ENCODE measurements at regions not wholly inside any gene's neighbourhood (a gene's known extent, or its start where the extent isn't known, plus 50 kb on each side); places are given as distances from the start of the nearest gene placed in this dataset.

DNA sequence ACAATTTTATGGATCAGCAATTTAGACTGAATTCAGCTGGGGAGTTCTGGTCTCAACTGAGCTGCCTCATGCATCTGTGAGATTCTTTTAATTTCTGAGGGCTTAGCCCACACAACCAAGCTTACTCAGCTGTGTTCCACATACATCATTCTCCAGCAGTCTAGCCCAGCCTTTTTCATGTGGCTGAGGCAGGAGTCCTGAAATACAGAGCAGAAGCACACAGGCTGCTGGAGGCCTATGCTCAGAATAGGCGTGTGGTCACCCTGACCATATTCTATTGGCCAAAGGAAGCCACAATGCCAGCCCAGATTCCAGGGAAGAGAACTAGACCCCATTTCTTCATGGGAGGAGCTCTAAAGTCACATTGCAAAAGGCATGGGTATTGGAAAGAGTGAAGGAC lies 72.3 kb upstream of the DHRS4 start:
- Histone ChIP-seq H3K36me3 (ENCODE audit: control insufficient read depth in 2 of 2, insufficient read depth in 1 of 2, low read length in 2 of 2) (no peaks in the 10 kb centered on the region), H3K4me3 (ENCODE audit: low read depth, low read length) (no peak overlapping the region), H3K27ac (ENCODE audit: extremely low read depth, low read depth, low read length) (no peak overlapping the region), H3K9me3 (ENCODE audit: control insufficient read depth, insufficient read depth, low read depth, low read length) (no peaks in the 10 kb centered on the region), H3K4me1 (ENCODE audit: control insufficient read depth, insufficient read depth, low read length) (no peaks in the 10 kb centered on the region; the same call in 1 of the 2 replicates)
- TF ChIP-seq ZEB2 (tag by site-specific recombination; IDR thresholded peaks at IDR 0.05) (no peak), ZNF585B (tag by site-specific recombination; IDR thresholded peaks at IDR 0.05) (no peak), ZNF629 (tag by site-specific recombination; IDR thresholded peaks at IDR 0.05) (no peak), ZNF76 (tag by site-specific recombination; IDR thresholded peaks at IDR 0.05; ENCODE audit: borderline replicate concordance, low read depth) (no peak), ZBTB48 (tag by site-specific recombination; IDR thresholded peaks at IDR 0.05) (no peak), ZNF677 (tag by site-specific recombination; IDR thresholded peaks at IDR 0.05) (no peak), ZNF777 (tag by site-specific recombination; IDR thresholded peaks at IDR 0.05; ENCODE audit: borderline replicate concordance) (no peak), ZNF747 (tag by site-specific recombination; IDR thresholded peaks at IDR 0.05) (no peak), BCL11B (tag by site-specific recombination; IDR thresholded peaks at IDR 0.05; ENCODE audit: low read depth) (no peak), ZNF404 (tag by site-specific recombination; IDR thresholded peaks at IDR 0.05) (no peak), ZNF132 (tag by site-specific recombination; IDR thresholded peaks at IDR 0.05; ENCODE audit: borderline replicate concordance) (no peak)
- TF ChIP-seq, protein P1, sequence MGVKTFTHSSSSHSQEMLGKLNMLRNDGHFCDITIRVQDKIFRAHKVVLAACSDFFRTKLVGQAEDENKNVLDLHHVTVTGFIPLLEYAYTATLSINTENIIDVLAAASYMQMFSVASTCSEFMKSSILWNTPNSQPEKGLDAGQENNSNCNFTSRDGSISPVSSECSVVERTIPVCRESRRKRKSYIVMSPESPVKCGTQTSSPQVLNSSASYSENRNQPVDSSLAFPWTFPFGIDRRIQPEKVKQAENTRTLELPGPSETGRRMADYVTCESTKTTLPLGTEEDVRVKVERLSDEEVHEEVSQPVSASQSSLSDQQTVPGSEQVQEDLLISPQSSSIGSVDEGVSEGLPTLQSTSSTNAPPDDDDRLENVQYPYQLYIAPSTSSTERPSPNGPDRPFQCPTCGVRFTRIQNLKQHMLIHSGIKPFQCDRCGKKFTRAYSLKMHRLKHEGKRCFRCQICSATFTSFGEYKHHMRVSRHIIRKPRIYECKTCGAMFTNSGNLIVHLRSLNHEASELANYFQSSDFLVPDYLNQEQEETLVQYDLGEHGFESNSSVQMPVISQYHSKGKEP (tag by site-specific recombination; IDR thresholded peaks at IDR 0.05), result no peak
- TF ChIP-seq, protein P2, sequence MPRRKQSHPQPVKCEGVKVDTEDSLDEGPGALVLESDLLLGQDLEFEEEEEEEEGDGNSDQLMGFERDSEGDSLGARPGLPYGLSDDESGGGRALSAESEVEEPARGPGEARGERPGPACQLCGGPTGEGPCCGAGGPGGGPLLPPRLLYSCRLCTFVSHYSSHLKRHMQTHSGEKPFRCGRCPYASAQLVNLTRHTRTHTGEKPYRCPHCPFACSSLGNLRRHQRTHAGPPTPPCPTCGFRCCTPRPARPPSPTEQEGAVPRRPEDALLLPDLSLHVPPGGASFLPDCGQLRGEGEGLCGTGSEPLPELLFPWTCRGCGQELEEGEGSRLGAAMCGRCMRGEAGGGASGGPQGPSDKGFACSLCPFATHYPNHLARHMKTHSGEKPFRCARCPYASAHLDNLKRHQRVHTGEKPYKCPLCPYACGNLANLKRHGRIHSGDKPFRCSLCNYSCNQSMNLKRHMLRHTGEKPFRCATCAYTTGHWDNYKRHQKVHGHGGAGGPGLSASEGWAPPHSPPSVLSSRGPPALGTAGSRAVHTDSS (tag by site-specific recombination; IDR thresholded peaks at IDR 0.05), result no peak
- ChIA-PET POLR2A (no interaction called here), CTCF (interaction anchor here (0.7 to 1.0 kb wide), 2 partner anchors 27 to 45 kb away, joined by 3 to 6 read pairs; no protein-coding TSS in a partner anchor)

DNA sequence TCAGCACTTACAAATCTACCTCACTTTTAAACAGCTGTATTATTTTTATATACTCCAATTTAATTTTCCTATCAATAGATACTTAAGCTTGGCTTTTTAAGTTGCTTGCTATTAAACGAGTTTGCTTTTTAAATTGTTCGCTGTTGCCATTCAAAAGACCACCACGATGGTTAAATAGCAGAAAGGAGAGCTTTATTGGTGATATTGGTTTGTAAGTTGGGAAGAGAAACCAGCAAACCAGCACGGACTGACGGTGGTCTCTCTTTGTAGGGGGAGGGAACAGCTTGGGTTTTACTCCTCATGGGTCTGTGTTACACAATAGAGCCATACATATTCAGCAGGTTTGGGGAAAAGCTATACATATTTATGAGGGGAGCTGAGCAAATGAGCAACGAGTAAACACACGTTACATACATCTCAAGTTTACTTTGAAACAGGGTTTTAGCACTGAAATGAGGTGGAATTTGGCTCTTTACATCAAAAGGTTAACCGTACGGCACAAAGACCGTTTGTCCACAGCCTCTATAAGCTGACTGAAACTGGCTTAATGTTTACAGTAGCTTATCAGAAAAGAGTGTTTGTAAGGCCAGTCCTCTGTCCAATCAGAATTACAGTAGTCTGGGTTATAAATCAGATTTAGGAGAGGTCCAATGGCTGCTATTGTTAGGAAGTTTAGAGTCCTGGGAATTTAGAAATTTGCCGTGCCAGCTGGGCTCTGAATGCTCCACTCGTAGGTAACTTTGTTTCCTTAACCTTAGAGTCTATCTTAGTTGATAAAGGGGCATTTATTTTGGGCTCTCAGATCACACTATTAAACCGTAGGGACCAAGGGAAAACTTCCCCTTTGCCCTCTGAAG lies 69.7 kb upstream of the DHRS4 start:
- no peaks in the 10 kb centered on the region; the same call in 1 of the 2 replicates for H3K4me1 ChIP-seq (ENCODE audit: control insufficient read depth, insufficient read depth, low read length)
- POLR2A ChIA-PET, result no interaction called here
- CTCF ChIA-PET, result interaction anchor here (1.0 to 1.9 kb wide), 4 partner anchors 10 to 252 kb away, joined by 3 to 6 read pairs (median 4); no protein-coding TSS in a partner anchor
- H3K4me3 ChIP-seq (ENCODE audit: low read depth, low read length), result no peak overlapping the region
- H3K36me3 ChIP-seq (ENCODE audit: control insufficient read depth in 2 of 2, insufficient read depth in 1 of 2, low read length in 2 of 2), result no peaks in the 10 kb centered on the region
- no peak overlapping the region for H3K27ac ChIP-seq (ENCODE audit: extremely low read depth, low read depth, low read length)
- no peak for TF ChIP-seq ZNF670 (tag by site-specific recombination; IDR thresholded peaks at IDR 0.05; ENCODE audit: low read depth)
- no peak for TF ChIP-seq SETDB1 (IDR thresholded peaks at IDR 0.05; ENCODE audit: insufficient read length, low read length)
- no peak for TF ChIP-seq ZNF658 (tag by site-specific recombination; IDR thresholded peaks at IDR 0.05)
- TF ChIP-seq ZBTB21 (tag by site-specific recombination; IDR thresholded peaks at IDR 0.05), result no peak
- TF ChIP-seq ZNF48 (tag by site-specific recombination; IDR thresholded peaks at IDR 0.05), result no peak
- TF ChIP-seq, protein P3, sequence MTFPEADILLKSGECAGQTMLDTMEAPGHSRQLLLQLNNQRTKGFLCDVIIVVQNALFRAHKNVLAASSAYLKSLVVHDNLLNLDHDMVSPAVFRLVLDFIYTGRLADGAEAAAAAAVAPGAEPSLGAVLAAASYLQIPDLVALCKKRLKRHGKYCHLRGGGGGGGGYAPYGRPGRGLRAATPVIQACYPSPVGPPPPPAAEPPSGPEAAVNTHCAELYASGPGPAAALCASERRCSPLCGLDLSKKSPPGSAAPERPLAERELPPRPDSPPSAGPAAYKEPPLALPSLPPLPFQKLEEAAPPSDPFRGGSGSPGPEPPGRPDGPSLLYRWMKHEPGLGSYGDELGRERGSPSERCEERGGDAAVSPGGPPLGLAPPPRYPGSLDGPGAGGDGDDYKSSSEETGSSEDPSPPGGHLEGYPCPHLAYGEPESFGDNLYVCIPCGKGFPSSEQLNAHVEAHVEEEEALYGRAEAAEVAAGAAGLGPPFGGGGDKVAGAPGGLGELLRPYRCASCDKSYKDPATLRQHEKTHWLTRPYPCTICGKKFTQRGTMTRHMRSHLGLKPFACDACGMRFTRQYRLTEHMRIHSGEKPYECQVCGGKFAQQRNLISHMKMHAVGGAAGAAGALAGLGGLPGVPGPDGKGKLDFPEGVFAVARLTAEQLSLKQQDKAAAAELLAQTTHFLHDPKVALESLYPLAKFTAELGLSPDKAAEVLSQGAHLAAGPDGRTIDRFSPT (tag by site-specific recombination; IDR thresholded peaks at IDR 0.05), result no peak
- TF ChIP-seq ZNF514 (tag by site-specific recombination; IDR thresholded peaks at IDR 0.05), result no peak
- no peak for TF ChIP-seq ZNF501 (tag by site-specific recombination; IDR thresholded peaks at IDR 0.05)
- TF ChIP-seq, protein P4, sequence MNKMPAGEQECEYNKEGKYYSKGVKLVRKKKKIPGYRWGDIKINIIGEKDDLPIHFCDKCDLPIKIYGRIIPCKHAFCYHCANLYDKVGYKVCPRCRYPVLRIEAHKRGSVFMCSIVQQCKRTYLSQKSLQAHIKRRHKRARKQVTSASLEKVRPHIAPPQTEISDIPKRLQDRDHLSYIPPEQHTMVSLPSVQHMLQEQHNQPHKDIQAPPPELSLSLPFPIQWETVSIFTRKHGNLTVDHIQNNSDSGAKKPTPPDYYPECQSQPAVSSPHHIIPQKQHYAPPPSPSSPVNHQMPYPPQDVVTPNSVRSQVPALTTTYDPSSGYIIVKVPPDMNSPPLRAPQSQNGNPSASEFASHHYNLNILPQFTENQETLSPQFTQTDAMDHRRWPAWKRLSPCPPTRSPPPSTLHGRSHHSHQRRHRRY (tag by site-specific recombination; IDR thresholded peaks at IDR 0.05), result no peak
- no peaks in the 10 kb centered on the region for H3K9me3 ChIP-seq (ENCODE audit: control insufficient read depth, insufficient read depth, low read depth, low read length)
